ENCODE measurements at regions not wholly inside any gene's neighbourhood (a gene's known extent, or its start where the extent isn't known, plus 50 kb on each side); places are given as distances from the start of the nearest gene placed in this dataset.

DNA sequence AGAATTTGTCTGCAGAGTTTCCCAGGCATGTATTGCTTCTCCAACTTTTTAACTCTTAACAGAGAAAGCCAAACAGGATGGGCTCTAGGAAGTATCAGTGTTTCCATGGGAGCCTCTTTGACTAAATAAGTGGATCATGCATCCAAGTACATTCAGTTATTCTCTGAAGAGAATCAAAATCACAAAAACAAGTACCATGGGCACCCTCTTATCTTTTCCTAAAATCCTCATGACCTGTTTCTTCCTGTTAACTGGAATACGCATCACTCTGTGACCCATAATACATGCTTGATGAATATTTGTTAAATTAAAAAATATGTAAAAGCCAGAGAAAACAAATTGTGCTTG, 186.9 kb upstream of the MGMT start:
- no peak for DNase-seq (ENCODE audit: low spot score)

DNA sequence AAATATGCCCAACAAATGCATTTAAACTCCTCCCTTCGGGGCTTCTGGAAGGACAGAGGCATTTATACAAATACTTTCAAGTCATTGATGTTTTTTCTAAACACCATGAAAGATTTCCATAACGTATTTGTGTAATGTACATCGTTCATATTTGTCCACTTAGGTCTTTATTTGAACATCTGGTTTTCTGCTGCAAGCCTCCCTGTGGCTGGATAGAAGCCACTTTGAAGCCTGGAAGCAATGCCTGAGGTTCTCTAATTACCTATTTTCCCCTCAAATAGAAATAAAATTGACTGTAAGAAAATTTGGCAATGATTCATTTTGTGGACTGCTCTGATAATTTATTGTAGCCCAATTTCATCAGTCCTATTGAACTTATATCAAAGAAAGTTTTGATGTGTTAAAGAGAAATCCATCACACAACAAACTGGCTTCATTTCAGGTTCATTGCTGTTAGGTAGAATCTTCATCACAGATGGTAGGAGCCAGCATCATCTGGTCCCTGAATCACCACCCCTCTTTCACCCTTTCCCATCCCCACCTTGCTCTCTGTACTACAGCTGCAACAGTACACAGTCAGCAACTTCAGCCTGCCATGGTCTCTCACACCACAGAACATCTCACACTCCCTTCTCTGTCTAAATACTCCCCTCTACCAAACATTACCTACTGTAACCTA, 186.0 kb upstream of the MGMT start:
- no peak for DNase-seq (ENCODE audit: low spot score)

DNA sequence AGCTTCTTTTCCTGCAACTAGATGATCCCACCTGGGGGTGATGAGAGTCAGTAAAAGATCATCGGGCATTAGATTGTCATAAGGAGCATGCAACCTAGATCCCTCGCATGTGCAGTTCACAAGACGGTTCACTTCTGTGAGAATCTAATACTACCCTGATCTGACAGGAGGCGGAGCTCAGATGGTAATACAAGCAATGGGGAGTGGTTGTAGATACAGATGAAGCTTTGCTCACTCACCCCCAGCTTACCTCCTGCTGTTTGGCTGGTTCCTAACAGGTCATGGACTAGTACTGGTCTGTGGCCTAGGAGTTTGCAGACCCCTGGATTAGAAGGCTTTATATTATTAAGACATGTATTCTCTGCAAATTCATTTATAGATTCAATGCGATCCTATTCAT, 181.6 kb upstream of the MGMT start:
- no peak for DNase-seq (ENCODE audit: low spot score)

DNA sequence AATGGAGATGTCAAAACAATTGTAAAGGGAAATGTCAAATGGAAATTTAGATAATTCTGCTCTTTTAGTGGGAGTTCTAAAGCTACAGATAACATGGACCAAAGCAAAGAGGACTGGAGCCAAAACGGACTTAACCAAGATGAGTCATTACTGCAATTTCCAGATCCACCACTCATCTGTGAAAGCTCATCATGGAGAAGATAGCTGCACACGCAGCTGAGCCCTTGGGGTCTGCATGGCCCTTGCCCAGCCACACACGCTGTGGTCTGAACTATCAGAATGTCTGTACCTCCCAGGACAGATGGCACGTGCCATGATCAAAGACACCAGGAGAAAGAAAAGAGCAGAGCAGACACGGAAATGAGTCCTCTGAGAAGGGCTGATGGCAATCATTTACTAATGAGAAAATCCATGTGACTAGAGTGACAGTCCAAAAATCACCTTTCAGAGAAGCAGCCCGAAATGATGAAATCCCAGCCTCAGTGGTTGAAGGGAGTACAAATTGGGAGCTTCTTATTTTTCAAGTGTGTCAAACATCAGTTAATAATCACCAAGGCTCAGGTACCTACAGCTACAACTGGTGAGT, 177.9 kb upstream of the MGMT start:
- no peak for DNase-seq (ENCODE audit: low spot score)

- DNase-seq (ENCODE audit: low spot score): no peak
These were observed 172.9 kb upstream of the MGMT start for GRCh38 chr10:129293991-129294700.

- no peak for DNase-seq (ENCODE audit: low spot score)
These were observed 172.1 kb upstream of the MGMT start for GRCh38 chr10:129294944-129295343.

GRCh38 chr10:129305046-129305445, 162.0 kb upstream of the MGMT start:
- DNase-seq (ENCODE audit: low spot score): no peak

- no peak for DNase-seq (ENCODE audit: low spot score)
These were observed 159.9 kb upstream of the MGMT start for GRCh38 chr10:129307141-129307540.

DNA sequence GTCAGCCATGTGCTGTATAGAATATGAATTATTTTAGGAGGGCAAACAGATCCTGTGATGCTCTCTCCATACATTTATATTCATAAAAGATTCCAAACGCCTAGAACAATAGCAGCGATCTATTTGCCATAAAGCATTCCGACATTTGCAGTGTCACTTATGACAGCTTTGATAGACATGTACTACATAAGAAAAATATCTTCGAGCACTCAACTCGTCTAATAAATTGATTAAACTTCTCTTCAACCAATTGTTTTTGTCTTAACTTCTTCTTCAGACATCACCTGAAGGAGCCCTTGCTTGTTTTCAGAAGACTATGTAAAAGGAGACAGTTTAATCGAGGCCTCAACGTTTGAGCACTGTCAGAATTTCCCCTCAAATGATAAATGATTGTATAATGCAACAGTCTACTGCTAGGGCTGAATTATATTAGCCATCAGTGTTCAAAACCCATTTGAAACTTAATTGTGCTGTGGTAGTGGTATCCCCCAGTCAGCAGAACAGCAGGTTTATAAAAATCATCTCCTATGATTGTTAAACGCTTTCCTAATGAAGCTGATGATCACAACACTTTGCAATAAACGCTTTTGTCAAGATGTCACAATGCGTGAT, 158.0 kb upstream of the MGMT start:
- DNase-seq (ENCODE audit: low spot score): no peak

DNA sequence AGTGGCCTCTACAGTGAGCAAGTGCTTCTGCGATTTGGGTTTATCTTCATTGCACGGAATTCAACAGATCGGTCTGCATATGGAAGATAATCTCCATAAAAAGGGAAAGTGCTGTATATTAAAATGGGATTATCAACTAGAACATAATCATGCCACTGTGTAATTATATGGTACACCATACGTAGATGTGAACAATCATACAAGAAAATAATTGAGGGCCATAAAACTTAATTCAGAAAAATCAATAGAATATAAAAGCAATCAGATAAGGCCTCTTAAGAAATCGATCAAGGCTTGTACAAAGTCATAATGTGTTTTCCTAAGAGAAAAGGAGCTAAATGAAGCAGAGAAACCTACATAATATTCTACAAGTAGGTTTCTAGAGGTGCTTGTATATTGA, 157.5 kb upstream of the MGMT start:
- no peak for DNase-seq (ENCODE audit: low spot score)

GRCh38 chr10:129310881-129311280, 156.2 kb upstream of the MGMT start:
- DNase-seq (ENCODE audit: low spot score): no peak

GRCh38 chr10:129319934-129320333, 147.1 kb upstream of the MGMT start:
- no peak for DNase-seq (ENCODE audit: low spot score)

- DNase-seq (ENCODE audit: low spot score): no peak
These were observed 146.7 kb upstream of the MGMT start for GRCh38 chr10:129320340-129320739.

DNA sequence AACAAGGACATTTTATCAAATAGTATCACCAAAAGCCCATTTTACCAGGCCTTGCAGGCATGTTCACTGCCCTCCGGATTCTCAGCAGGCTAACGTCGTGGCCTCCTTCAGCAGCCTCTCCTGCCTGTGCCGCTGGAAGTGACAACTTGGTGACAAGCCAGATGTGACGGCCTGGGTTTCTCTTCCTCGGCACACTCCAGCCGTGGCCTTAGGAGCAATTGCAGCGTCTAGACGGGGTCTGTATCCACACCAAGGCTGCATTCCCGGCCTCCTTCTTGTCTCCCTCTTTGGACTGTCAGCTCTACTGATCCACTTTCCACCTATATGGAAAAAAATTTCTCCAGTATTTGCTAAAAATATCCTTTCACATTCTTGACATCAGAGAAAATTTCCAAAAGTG, 145.3 kb upstream of the MGMT start:
- DNase-seq (ENCODE audit: low spot score): no peak

DNA sequence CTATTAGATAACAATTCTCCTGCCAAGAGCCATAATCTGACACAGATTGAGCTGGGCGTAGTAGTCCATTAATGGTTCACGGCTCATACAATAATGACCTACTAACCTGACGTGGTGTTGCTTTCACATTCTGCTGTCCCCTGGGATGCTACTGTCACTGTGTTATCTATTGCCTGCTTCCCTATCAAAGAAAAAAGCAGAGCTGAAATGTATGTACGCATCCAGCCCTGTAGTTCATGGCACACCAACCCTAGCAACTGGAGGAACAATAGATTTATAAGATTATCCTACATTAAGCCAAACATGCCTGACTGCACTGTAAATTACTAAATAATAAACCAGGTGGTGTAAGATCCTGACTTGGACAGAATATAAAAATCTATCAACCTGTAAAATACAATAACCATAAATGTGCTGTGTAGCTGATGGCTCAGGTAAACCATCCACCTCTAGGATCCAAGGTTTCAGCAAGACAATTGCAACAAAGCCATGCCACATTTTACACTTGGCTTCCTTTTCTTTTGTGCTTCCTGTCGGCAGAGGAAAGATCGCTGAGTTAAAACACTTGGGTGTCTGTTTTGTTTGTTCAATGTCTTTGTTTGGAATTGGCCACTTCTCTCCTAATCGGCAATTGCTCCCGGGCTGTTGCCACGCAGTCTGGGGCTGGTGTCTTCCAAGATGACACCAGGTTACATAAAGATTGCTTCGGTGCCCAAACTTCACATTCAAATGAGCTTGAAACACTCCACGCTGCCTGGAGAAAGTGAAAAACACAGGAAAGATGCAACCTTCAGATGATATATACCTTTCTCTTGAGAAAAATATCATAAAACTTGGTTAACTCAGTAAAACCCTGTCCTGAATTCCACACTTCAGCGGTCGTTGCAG, 143.9 kb upstream of the MGMT start:
- no peak for DNase-seq (ENCODE audit: low spot score)

DNA sequence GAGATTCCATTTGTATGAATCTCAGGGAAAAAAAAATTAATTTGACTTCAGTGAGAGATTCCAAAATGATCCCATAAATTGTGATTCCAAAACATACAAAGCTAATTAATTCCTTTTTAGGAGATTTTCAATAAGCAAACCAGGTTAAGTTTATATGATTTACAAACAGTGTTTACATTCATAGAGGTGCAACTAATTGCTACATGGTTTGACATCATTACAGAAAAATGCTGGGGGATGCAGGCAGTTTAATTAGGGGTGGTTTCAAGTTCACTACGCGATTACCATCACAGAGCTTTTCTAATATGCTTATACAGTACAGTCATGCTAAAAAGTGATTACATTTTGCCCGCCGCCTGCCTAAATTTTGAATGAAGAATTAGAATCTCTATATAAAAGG, 143.2 kb upstream of the MGMT start:
- no peak for DNase-seq (ENCODE audit: low spot score)

DNA sequence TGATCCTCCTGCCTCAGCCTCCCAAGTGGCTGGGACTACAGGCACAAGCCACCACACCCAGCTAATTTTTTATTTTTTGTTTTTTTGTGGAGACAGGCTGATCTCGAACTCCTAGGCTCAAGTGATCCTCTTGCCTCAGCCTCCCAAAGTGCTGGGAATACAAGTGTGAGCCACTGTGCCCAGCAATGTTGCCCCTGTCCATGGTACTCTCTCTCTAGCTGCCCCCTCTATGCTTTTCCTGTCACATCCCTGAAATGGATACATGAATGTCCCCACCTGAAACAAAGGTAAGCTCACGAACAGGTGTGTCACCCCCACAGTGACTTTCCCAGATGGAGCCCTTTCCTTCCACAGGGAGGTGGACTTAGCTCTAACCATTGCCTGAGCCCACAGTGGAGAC, 141.1 kb upstream of the MGMT start:
- no peak for DNase-seq (ENCODE audit: low spot score)

- DNase-seq (ENCODE audit: low spot score): no peak
These were observed 138.5 kb upstream of the MGMT start for GRCh38 chr10:129328546-129328945.

GRCh38 chr10:129329385-129330055, 137.5 kb upstream of the MGMT start:
- DNase-seq (ENCODE audit: low spot score): no peak

DNA sequence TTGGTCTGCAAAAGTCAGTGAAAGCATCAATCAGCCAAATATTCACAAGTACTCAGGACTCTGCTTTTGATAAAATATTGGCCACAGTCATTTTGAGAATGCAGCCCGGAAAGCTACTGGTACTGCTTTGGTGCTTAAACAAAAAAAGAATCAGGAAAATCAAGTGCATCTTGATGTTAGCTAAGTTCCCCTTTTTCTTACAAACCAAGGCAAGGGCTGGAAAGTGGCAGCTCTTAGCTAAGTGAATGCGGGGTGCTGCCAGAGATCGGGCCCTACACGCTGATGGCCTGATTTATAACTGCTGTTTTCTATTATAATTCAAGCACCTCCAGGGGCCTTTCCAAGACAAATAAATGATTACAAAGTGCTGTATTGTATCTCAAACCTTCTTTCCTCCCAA, 136.8 kb upstream of the MGMT start:
- DNase-seq (ENCODE audit: low spot score): no peak

GRCh38 chr10:129331207-129331838, 135.7 kb upstream of the MGMT start:
- DNase-seq (ENCODE audit: low spot score): no peak
